GM19023 (cell line): ENCODE measurements at regions not wholly inside any gene's neighbourhood (a gene's known extent, or its start where the extent isn't known, plus 50 kb on each side); places are given as distances from the start of the nearest gene placed in this dataset.

Source experiments
- ATAC-seq: cut with Tn5 transposase; IDR thresholded peaks from one replicate; pipeline ENCODE4 v1.9.1; 2021; ENCODE audit warnings: mild to moderate bottlenecking, moderate library complexity; ENCODE audit not compliant: unreplicated experiment

- no peak for ATAC-seq
Measured at GRCh38 chr1:216830424-216831210, 107.4 kb upstream of the ESRRG start.

GRCh38 chr1:216827251-216827650 is 104.0 kb upstream of the ESRRG start:
- ATAC-seq: no peak

- no peak for ATAC-seq
Measured at GRCh38 chr1:216826646-216827045, 103.4 kb upstream of the ESRRG start.

- no peak for ATAC-seq
Measured at GRCh38 chr1:216826214-216826613, 103.0 kb upstream of the ESRRG start.

GRCh38 chr1:216825557-216825956 is 102.3 kb upstream of the ESRRG start:
- no peak for ATAC-seq

GRCh38 chr1:216824511-216824910 is 101.3 kb upstream of the ESRRG start:
- no peak for ATAC-seq

GRCh38 chr1:216823731-216824130 is 100.5 kb upstream of the ESRRG start:
- no peak for ATAC-seq

- ATAC-seq: no peak
Measured at GRCh38 chr1:216822480-216822879, 99.3 kb upstream of the ESRRG start.

- no peak for ATAC-seq
Measured at GRCh38 chr1:216820345-216820744, 97.1 kb upstream of the ESRRG start.

GRCh38 chr1:216818284-216818683 is 95.1 kb upstream of the ESRRG start:
- ATAC-seq: no peak

GRCh38 chr1:216815260-216816131 is 92.3 kb upstream of the ESRRG start:
- ATAC-seq: no peak

GRCh38 chr1:216814576-216815259 is 91.5 kb upstream of the ESRRG start:
- no peak for ATAC-seq

GRCh38 chr1:216812966-216813365 is 89.7 kb upstream of the ESRRG start:
- ATAC-seq: no peak

- no peak for ATAC-seq
Measured at GRCh38 chr1:216809649-216810048, 86.4 kb upstream of the ESRRG start.

- ATAC-seq: no peak
Measured at GRCh38 chr1:216807696-216808095, 84.5 kb upstream of the ESRRG start.

GRCh38 chr1:216805953-216806352 is 82.7 kb upstream of the ESRRG start:
- no peak for ATAC-seq

GRCh38 chr1:216805233-216805632 is 82.0 kb upstream of the ESRRG start:
- ATAC-seq: no peak

- no peak for ATAC-seq
Measured at GRCh38 chr1:216804111-216804510, 80.9 kb upstream of the ESRRG start.

GRCh38 chr1:216794586-216794985 is 71.4 kb upstream of the ESRRG start:
- no peak for ATAC-seq

- no peak for ATAC-seq
Measured at GRCh38 chr1:216793973-216794372, 70.7 kb upstream of the ESRRG start.

GRCh38 chr1:216793303-216793702 is 70.1 kb upstream of the ESRRG start:
- no peak for ATAC-seq
